T-cell (primary cell): ENCODE measurements at regions not wholly inside any gene's neighbourhood (a gene's known extent, or its start where the extent isn't known, plus 50 kb on each side); places are given as distances from the start of the nearest gene placed in this dataset.

Source experiments
- ATAC-seq, 4 experiments: fragments of 200-7000 bp in 3 of 4; fragments of 150-1000 bp in 1 of 4; cut with Tn5 transposase; replicated peaks in 1 of 4; 1 replicate in 3 of 4; 2 replicates in 1 of 4; pipeline ENCODE4 v1.10.0; 2021; ENCODE audit warnings: moderate library complexity in 3 of 4, mild to moderate bottlenecking in 2 of 4, moderate number of reproducible peaks in 1 of 4
- CTCF ChIA-PET, 2 donors: fragments of 300-600 bp; sonication (Branson Sonifier 250); formaldehyde crosslinking; loops; one replicate each; lab custom pipeline; 2022; ENCODE audit warnings: antibody characterized with exemption in 2 of 2; lab: Charles Lee
- POLR2A ChIA-PET, 2 donors: fragments of 300-600 bp; sonication (Branson Sonifier 250); formaldehyde crosslinking; loops; one replicate each; lab custom pipeline; 2022; ENCODE audit warnings: antibody characterized with exemption in 2 of 2; lab: Charles Lee
- DNase-seq, 35 experiments: peaks; one replicate each; pipeline versions ENCODE4 v3.0.0 to v3.0.0-alpha.2; 2013 to 2023
- H3K27ac ChIP-seq: one replicate; pipeline ENCODE4 v1.5.1; 2013; ENCODE audit warnings: low read length
- H3K27me3 ChIP-seq, 2 experiments: replicated peaks in 1 of 2; 1 replicate in 1 of 2; 2 replicates in 1 of 2; pipeline versions ENCODE4 v1.6.1 to v1.7.0; 2013; ENCODE audit warnings: low read length in 1 of 2, mixed read lengths in 1 of 2; ENCODE audit not compliant: control insufficient read depth in 2 of 2, insufficient read depth in 2 of 2; ENCODE audit errors: extremely low read depth in 1 of 2
- H3K36me3 ChIP-seq, 2 donors: 1 replicate in 1 of 2; 2 replicates in 1 of 2; pipeline versions ENCODE4 v1.6.1 to v1.7.0; 2013; ENCODE audit warnings: low read length in 1 of 2; ENCODE audit not compliant: control insufficient read depth in 2 of 2, insufficient read depth in 1 of 2; ENCODE audit errors: extremely low read depth in 1 of 2
- H3K4me1 ChIP-seq, 2 experiments: 1 replicate in 1 of 2; 2 replicates in 1 of 2; pipeline versions ENCODE4 v1.6.1 to v1.7.0; 2013; ENCODE audit warnings: low read length in 2 of 2, mixed read lengths in 1 of 2; ENCODE audit not compliant: insufficient read depth in 2 of 2, control insufficient read depth in 1 of 2; ENCODE audit errors: extremely low read depth in 1 of 2
- H3K4me3 ChIP-seq, 2 donors: 1 replicate in 1 of 2; 2 replicates in 1 of 2; pipeline versions ENCODE4 v1.5.1 to v1.7.0; 2013; ENCODE audit warnings: mild to moderate bottlenecking in 2 of 2, low read length in 1 of 2, moderate library complexity in 1 of 2; ENCODE audit not compliant: control insufficient read depth in 1 of 2; ENCODE audit errors: extremely low read depth in 1 of 2
- H3K9me3 ChIP-seq: 2 replicates; pipeline ENCODE4 v1.7.0; 2013
- H3K27ac Mint-ChIP-seq, 2 donors: one replicate each; pipeline ENCODE4 v1.8.0; 2020 to 2021; ENCODE audit warnings: mild to moderate bottlenecking in 2 of 2, mixed read lengths in 2 of 2
- H3K27me3 Mint-ChIP-seq, 2 donors: one replicate each; pipeline ENCODE4 v1.8.0; 2021 to 2022; ENCODE audit warnings: mixed read lengths in 2 of 2
- H3K36me3 Mint-ChIP-seq: one replicate; pipeline ENCODE4 v1.8.0; 2021; ENCODE audit warnings: mixed read lengths
- H3K4me1 Mint-ChIP-seq, 3 donors: one replicate each; pipeline ENCODE4 v1.8.0; 2020 to 2022; ENCODE audit warnings: mixed read lengths in 3 of 3, mild to moderate bottlenecking in 1 of 3
- H3K4me3 Mint-ChIP-seq, 3 donors: one replicate each; pipeline ENCODE4 v1.8.0; 2020 to 2022; ENCODE audit warnings: mild to moderate bottlenecking in 3 of 3, mixed read lengths in 3 of 3, moderate library complexity in 3 of 3
- H3K9me3 Mint-ChIP-seq, 3 donors: one replicate each; pipeline ENCODE4 v1.8.0; 2020 to 2022; ENCODE audit warnings: mixed read lengths in 3 of 3
- WGBS: methylation state at CpG from one replicate; pipeline ENCODE4 v1.1.5; 2013; ENCODE audit warnings: missing lambda C conversion rate; ENCODE audit not compliant: insufficient coverage; 5-methylcytosine and 5-hydroxymethylcytosine counted together

- Mint-ChIP-seq H3K9me3 (peaks cover 0 to 3% (median 3%) of the 10 kb centered on the region in 3 donors), H3K27ac (no peak overlapping the region), H3K4me1 (no peaks in the 10 kb centered on the region), H3K4me3 (no peak overlapping the region), H3K27me3 (no peaks in the 10 kb centered on the region), H3K36me3 (no peaks in the 10 kb centered on the region)
- no peak for ATAC-seq
- Histone ChIP-seq H3K9me3 (no peaks in the 10 kb centered on the region), H3K27ac (no peak overlapping the region), H3K27me3 (no peaks in the 10 kb centered on the region), H3K36me3 (no peaks in the 10 kb centered on the region), H3K4me1 (no peaks in the 10 kb centered on the region), H3K4me3 (no peak overlapping the region)
- POLR2A ChIA-PET: no interaction called here
- CTCF ChIA-PET: no interaction called here
- DNase-seq: no peak
- 90% methylated on average over 2 of the region's 7 CpGs for WGBS
Observed at GRCh38 chr4:57442241-57442640, 332.1 kb upstream of the IGFBP7 start.

- H3K27ac Mint-ChIP-seq: no peak overlapping the region
- POLR2A ChIA-PET: no interaction called here
- no peak overlapping the region for H3K27ac ChIP-seq
- no peak for DNase-seq
- H3K36me3 ChIP-seq: no peaks in the 10 kb centered on the region
- no peaks in the 10 kb centered on the region for H3K9me3 Mint-ChIP-seq
- no peaks in the 10 kb centered on the region for H3K27me3 Mint-ChIP-seq
- no peak for ATAC-seq
- H3K4me3 Mint-ChIP-seq: no peak overlapping the region
- CTCF ChIA-PET: no interaction called here
- H3K27me3 ChIP-seq: no peaks in the 10 kb centered on the region
- H3K4me1 ChIP-seq: no peaks in the 10 kb centered on the region
- H3K4me3 ChIP-seq: no peak overlapping the region
- no peaks in the 10 kb centered on the region for H3K9me3 ChIP-seq
- WGBS: 95% methylated on average over 3 of the region's 8 CpGs
- no peaks in the 10 kb centered on the region for H3K36me3 Mint-ChIP-seq
- H3K4me1 Mint-ChIP-seq: no peaks in the 10 kb centered on the region
Observed at GRCh38 chr4:57437649-57438048, 327.5 kb upstream of the IGFBP7 start.

GRCh38 chr4:57435300-57435699 lies 325.1 kb upstream of the IGFBP7 start:
- DNase-seq (no peak), ATAC-seq (no peak)
- no peaks in the 10 kb centered on the region for H3K4me1 ChIP-seq
- CTCF ChIA-PET: no interaction called here
- no peaks in the 10 kb centered on the region for H3K9me3 Mint-ChIP-seq
- H3K27me3 Mint-ChIP-seq: peaks cover 0 to 3% of the 10 kb centered on the region in 2 donors
- no peak overlapping the region for H3K4me3 Mint-ChIP-seq
- no peak overlapping the region for H3K27ac ChIP-seq
- H3K9me3 ChIP-seq: no peaks in the 10 kb centered on the region
- H3K4me1 Mint-ChIP-seq: no peaks in the 10 kb centered on the region
- POLR2A ChIA-PET: no interaction called here
- 100% methylated on average over 1 of the region's 3 CpGs for WGBS
- no peak overlapping the region for H3K27ac Mint-ChIP-seq
- no peaks in the 10 kb centered on the region for H3K27me3 ChIP-seq
- H3K36me3 ChIP-seq: no peaks in the 10 kb centered on the region
- no peaks in the 10 kb centered on the region for H3K36me3 Mint-ChIP-seq
- H3K4me3 ChIP-seq: no peak overlapping the region

- Histone ChIP-seq H3K9me3 (no peaks in the 10 kb centered on the region), H3K27ac (no peak overlapping the region), H3K4me1 (no peaks in the 10 kb centered on the region), H3K4me3 (no peak overlapping the region), H3K27me3 (peaks cover 0 to 2% of the 10 kb centered on the region in 2 experiments), H3K36me3 (no peaks in the 10 kb centered on the region)
- Mint-ChIP-seq H3K4me3 (no peak overlapping the region), H3K9me3 (peaks cover 0 to 8% (median 0%) of the 10 kb centered on the region in 3 donors), H3K36me3 (no peaks in the 10 kb centered on the region), H3K27me3 (peaks cover 0 to 3% of the 10 kb centered on the region in 2 donors), H3K27ac (no peak overlapping the region), H3K4me1 (no peaks in the 10 kb centered on the region)
- DNase-seq (no peak), ATAC-seq (no peak)
- ChIA-PET CTCF (no interaction called here), POLR2A (no interaction called here)
- 0% methylated on average over 1 of the region's 2 CpGs for WGBS
Observed at GRCh38 chr4:57430726-57431125, 320.5 kb upstream of the IGFBP7 start.

- WGBS: 0% methylated on average over 4 of the region's 11 CpGs
- DNase-seq: peak in 2 of 35 experiments; percentile 0 to 2
- ChIA-PET CTCF (no interaction called here), POLR2A (no interaction called here)
- no peak for ATAC-seq
- Histone ChIP-seq H3K4me3 (no peak overlapping the region), H3K9me3 (no peaks in the 10 kb centered on the region), H3K4me1 (no peaks in the 10 kb centered on the region), H3K27ac (no peak overlapping the region), H3K27me3 (peaks cover 0 to 2% of the 10 kb centered on the region in 2 experiments), H3K36me3 (no peaks in the 10 kb centered on the region)
- Mint-ChIP-seq H3K9me3 (peaks cover 0 to 14% (median 0%) of the 10 kb centered on the region in 3 donors), H3K36me3 (no peaks in the 10 kb centered on the region), H3K4me3 (no peak overlapping the region), H3K27ac (no peak overlapping the region), H3K4me1 (no peaks in the 10 kb centered on the region), H3K27me3 (peaks cover 0 to 3% of the 10 kb centered on the region in 2 donors)
Observed at GRCh38 chr4:57426779-57427395, 316.7 kb upstream of the IGFBP7 start.

- H3K36me3 ChIP-seq: no peaks in the 10 kb centered on the region
- Mint-ChIP-seq H3K4me1 (no peaks in the 10 kb centered on the region), H3K36me3 (no peaks in the 10 kb centered on the region), H3K4me3 (no peak overlapping the region), H3K27ac (no peak overlapping the region), H3K27me3 (peaks cover 0 to 3% of the 10 kb centered on the region in 2 donors), H3K9me3 (peaks cover 0 to 14% (median 0%) of the 10 kb centered on the region in 3 donors)
- ChIA-PET CTCF (no interaction called here), POLR2A (no interaction called here)
- no peak for ATAC-seq
- DNase-seq: no peak
- H3K27me3 ChIP-seq: peaks cover 0 to 2% of the 10 kb centered on the region in 2 experiments
- H3K9me3 ChIP-seq: no peaks in the 10 kb centered on the region
- no CpG with 5 or more reads among the region's 1 CpG for WGBS
- H3K27ac ChIP-seq: no peak overlapping the region
- H3K4me1 ChIP-seq: no peaks in the 10 kb centered on the region
- H3K4me3 ChIP-seq: no peak overlapping the region
Observed at GRCh38 chr4:57425610-57426009, 315.4 kb upstream of the IGFBP7 start.
